ENCODE measurements at regions not wholly inside any gene's neighbourhood (a gene's known extent, or its start where the extent isn't known, plus 50 kb on each side); places are given as distances from the start of the nearest gene placed in this dataset.

DNA sequence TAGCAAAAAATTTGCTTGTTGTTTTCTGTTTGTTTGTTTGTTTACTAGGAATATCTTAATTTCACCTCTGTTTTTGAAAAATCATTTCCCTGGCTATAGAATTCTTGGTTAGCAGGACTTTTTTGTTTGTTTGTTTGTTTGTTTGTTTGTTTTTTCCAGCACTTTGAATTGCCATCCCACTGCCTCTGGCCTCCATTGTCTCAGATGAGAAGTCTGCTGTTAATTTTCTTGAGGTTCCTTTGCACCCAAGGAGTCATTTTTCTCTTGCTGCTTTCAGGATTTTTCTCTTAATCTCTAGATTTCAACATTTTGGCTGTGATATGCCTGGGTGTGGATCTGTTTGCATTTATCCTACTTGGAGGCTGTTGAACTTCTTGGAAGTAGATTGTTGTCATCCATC, 105.7 kb downstream of the FOXL3 start:
- TF ChIP-seq, protein P1, sequence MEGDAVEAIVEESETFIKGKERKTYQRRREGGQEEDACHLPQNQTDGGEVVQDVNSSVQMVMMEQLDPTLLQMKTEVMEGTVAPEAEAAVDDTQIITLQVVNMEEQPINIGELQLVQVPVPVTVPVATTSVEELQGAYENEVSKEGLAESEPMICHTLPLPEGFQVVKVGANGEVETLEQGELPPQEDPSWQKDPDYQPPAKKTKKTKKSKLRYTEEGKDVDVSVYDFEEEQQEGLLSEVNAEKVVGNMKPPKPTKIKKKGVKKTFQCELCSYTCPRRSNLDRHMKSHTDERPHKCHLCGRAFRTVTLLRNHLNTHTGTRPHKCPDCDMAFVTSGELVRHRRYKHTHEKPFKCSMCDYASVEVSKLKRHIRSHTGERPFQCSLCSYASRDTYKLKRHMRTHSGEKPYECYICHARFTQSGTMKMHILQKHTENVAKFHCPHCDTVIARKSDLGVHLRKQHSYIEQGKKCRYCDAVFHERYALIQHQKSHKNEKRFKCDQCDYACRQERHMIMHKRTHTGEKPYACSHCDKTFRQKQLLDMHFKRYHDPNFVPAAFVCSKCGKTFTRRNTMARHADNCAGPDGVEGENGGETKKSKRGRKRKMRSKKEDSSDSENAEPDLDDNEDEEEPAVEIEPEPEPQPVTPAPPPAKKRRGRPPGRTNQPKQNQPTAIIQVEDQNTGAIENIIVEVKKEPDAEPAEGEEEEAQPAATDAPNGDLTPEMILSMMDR (conservative IDR thresholded peaks at IDR 0.05; ENCODE audit: low read depth, low read length): no peak
- no peak overlapping the region for H3K4me3 ChIP-seq (ENCODE audit: low read depth, low read length)
- no peak for DNase-seq (ENCODE audit: low read depth)

DNA sequence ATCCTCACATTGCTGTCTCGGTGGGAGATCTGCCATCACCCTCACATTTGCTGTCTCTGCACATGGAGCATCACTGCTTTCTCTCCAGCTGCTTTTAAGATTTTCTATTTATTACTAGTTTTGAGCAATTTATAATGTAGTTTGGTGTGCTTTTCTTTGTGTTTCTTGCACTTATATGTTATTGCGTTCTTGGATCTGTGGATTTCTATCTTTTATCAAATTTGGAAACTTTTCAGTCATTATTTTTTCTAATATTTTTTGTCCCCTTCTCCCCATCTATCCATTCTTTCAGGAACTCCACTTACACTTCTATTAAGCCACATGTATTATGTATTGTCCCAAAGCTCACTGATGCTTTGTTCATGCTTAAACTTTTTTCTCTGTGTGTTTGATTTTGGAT, 108.9 kb downstream of the FOXL3 start:
- no peak for DNase-seq (ENCODE audit: low read depth)
- H3K4me3 ChIP-seq (ENCODE audit: low read depth, low read length): no peak overlapping the region
- TF ChIP-seq, protein P1 (conservative IDR thresholded peaks at IDR 0.05; ENCODE audit: low read depth, low read length): no peak

DNA sequence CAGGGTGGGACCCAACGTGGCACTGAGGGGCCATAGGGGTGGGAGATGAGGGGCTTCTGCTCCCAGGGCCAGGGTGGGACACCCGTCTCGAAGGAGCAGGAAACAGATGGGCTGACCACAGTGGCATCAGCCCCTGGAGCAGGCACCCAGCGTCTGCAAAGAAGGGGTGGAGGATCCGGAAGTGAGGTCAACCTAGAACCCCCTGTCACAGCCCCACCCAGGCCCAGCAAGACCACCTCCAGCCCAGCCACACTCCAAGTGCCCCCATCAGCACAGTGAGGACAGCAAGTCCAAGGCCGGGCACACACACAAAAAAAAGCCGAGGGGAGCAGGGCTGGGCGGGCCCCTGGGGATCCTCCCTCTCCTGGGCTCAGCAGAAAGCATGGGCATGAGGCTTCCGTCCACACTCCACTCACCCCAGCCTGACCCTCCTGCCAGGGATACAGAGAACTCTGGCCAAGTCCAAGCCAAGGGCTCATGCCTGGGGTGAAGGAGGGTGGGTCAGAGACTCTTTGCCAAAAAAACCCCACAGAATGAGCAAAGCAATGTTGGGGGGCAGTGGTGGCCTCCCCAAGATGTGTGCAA, 111.0 kb downstream of the FOXL3 start:
- TF ChIP-seq, protein P1 (conservative IDR thresholded peaks at IDR 0.05; ENCODE audit: low read depth, low read length): no peak
- DNase-seq (ENCODE audit: low read depth): no peak
- no peak overlapping the region for H3K4me3 ChIP-seq (ENCODE audit: low read depth, low read length)

DNA sequence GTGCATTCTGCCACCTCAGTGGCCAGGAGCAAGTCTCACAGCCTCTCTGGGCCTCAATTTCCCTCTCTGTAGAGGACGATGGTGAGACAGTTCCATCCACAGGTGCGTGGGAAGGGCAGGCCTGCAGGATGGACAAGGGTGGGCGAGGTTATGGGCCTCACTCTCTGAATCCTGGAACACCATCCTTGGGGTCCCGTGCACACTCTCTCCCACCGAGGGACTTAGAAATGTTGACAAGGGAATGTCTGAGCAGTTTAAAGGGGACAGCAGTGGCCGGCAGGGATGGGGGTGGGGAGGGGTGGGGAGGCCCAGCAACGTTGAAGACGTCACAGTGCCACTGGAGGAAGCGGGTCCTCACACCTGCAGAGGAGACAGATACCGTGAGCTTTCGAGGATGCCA, 111.5 kb downstream of the FOXL3 start:
- TF ChIP-seq, protein P1 (conservative IDR thresholded peaks at IDR 0.05; ENCODE audit: low read depth, low read length): no peak
- H3K4me3 ChIP-seq (ENCODE audit: low read depth, low read length): no peak overlapping the region
- no peak for DNase-seq (ENCODE audit: low read depth)

DNA sequence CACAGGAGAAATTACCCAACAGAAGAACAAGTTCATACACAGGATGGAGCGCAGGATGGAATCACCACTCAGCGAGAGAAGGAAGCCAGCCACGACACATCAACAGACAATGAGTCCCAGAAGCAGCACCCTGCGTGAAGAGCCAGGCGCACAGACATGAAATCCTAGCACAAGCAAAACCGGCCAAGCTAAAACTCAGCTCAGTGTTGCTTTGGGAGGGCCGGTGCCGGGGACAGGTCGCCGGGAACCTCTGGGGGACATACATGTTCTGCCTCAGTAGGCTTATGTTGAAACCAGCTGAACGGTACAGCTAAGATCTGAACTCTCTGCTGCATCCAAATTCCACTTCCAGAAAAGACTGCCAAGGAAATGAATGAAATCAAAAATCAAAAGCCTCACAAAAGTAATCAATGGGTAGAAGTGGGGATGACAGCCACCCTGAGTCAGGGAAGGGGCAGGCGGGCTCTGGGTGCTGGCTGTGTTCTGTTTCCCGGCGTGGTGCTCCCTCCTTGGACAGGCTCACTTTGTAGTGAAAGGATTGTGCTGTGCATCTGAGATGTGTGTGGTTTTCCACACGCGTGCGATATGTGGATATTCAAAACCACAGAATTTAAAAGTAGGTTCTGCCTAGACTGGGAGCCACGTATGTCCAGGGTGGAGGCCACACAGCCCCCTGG, 114.7 kb downstream of the PDGFA start:
- TF ChIP-seq, protein P1 (conservative IDR thresholded peaks at IDR 0.05; ENCODE audit: low read depth, low read length): no peak
- H3K4me3 ChIP-seq (ENCODE audit: low read depth, low read length): no peak overlapping the region
- no peak for DNase-seq (ENCODE audit: low read depth)

DNA sequence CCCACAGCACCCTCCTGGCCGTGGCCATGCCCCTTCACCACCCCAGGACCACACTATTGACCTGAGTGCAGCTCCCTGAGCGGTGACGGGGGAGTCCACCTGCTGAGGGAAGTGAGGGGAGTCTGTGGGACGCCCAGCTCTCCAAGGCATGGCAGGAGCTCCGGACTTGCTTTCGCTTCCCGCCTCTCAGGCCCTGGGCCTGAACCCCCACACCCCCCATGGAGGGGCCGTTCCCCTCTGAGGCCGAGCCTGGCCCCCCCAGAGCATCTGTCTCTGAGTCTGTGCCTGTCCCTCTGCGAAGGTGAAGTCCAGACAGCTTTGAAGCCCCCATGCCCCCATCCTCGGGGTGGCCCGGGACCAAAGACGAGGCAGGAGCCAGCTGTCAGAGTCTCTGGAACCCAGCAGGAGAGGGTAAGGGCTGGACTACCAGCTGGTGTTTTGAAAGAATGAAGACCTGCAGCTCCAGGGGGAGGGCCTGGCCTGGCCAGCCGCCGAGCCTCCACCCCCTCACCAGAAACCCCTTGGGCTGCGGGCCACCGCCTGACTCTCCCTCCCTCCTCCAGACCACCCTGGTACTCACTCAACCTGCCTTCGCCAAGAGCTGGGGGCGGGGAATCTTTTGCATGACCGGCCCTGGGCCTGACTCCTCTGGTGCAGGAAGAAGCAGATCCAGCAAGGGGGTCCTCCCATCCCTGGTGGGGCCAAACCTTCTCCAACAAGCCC, 114.0 kb downstream of the PDGFA start:
- TF ChIP-seq, protein P1 (conservative IDR thresholded peaks at IDR 0.05; ENCODE audit: low read depth, low read length): no peak
- no peak for DNase-seq (ENCODE audit: low read depth)
- no peak overlapping the region for H3K4me3 ChIP-seq (ENCODE audit: low read depth, low read length)

Data from choroid plexus epithelial cell (primary cell).